Fibroblast of lung (primary cell): ENCODE measurements at regions not wholly inside any gene's neighbourhood (a gene's known extent, or its start where the extent isn't known, plus 50 kb on each side); places are given as distances from the start of the nearest gene placed in this dataset.

ENCODE experiments used
- DNase-seq, 2 donors: peaks; one replicate each; pipeline versions ENCODE4 v3.0.0 to v3.0.0-alpha.2; 2010; ENCODE audit warnings: low read depth in 2 of 2
- H2AFZ ChIP-seq: 2 replicates; pipeline ENCODE4 v1.5.1; 2012; ENCODE audit warnings: low read length, control low read depth, inconsistent platforms
- H3K27ac ChIP-seq: 2 replicates; pipeline ENCODE4 v1.5.1; 2011; ENCODE audit warnings: low read length, control low read depth; ENCODE audit not compliant: insufficient read depth
- H3K27me3 ChIP-seq: 2 replicates; pipeline ENCODE4 v1.5.1; 2011; ENCODE audit warnings: mild to moderate bottlenecking, low read length; ENCODE audit not compliant: control insufficient read depth, insufficient read depth
- H3K36me3 ChIP-seq: 2 replicates; pipeline ENCODE4 v1.5.1; 2011; ENCODE audit warnings: low read length; ENCODE audit not compliant: control insufficient read depth, insufficient read depth
- H3K4me1 ChIP-seq: 2 replicates; pipeline ENCODE4 v1.5.1; 2011; ENCODE audit warnings: low read length; ENCODE audit not compliant: control insufficient read depth, insufficient read depth; ENCODE audit errors: extremely low read depth
- H3K4me2 ChIP-seq: 2 replicates; pipeline ENCODE4 v1.5.1; 2011; ENCODE audit warnings: low read length, control low read depth; ENCODE audit not compliant: insufficient read depth; ENCODE audit errors: extremely low read depth
- H3K4me3 ChIP-seq, 4 experiments: fragments of 200-600 bp in 1 of 4; sonication (generic) in 1 of 4; replicated peaks in 1 of 4; 2 replicates each; pipeline ENCODE4 v1.5.1; 2011 to 2016; ENCODE audit warnings: low read length in 4 of 4, low read depth in 3 of 4, mild to moderate bottlenecking in 3 of 4, control low read depth in 2 of 4, inconsistent platforms in 1 of 4, mixed read lengths in 1 of 4; ENCODE audit not compliant: insufficient read depth in 1 of 4; ENCODE audit errors: control extremely low read depth in 1 of 4
- H3K79me2 ChIP-seq: 2 replicates; pipeline ENCODE4 v1.5.1; 2012; ENCODE audit warnings: mild to moderate bottlenecking, low read length, inconsistent platforms; ENCODE audit not compliant: control insufficient read depth, insufficient read depth
- H3K9ac ChIP-seq: 2 replicates; pipeline ENCODE4 v1.5.1; 2011; ENCODE audit warnings: mild to moderate bottlenecking, low read length, control low read depth; ENCODE audit not compliant: insufficient read depth
- H3K9me3 ChIP-seq: 2 replicates; pipeline ENCODE4 v1.5.1; 2012; ENCODE audit warnings: low read depth, low read length; ENCODE audit not compliant: control insufficient read depth, insufficient read depth
- H4K20me1 ChIP-seq: 2 replicates; pipeline ENCODE4 v1.5.1; 2011; ENCODE audit warnings: low read length; ENCODE audit not compliant: control insufficient read depth, insufficient read depth; ENCODE audit errors: extremely low read depth
- CTCF ChIP-seq, 2 donors: IDR thresholded peaks in 1 of 2; conservative IDR thresholded peaks in 1 of 2; 1 replicate in 1 of 2; 2 replicates in 1 of 2; pipeline ENCODE4 v1.5.1; 2011 to 2012; ENCODE audit warnings: low read length in 2 of 2, control low read depth in 1 of 2, inconsistent platforms in 1 of 2, low read depth in 1 of 2, mild to moderate bottlenecking in 1 of 2
- EZH2 ChIP-seq: IDR thresholded peaks from 2 replicates; pipeline ENCODE4 v1.5.1; 2012; ENCODE audit warnings: low read length, control low read depth, mild to moderate bottlenecking; ENCODE audit errors: missing control alignments

- Histone ChIP-seq H3K4me3 (no peak overlapping the region), H2AFZ (no peak overlapping the region), H4K20me1 (no peaks in the 10 kb centered on the region), H3K27ac (no peak overlapping the region), H3K9ac (no peak overlapping the region), H3K4me2 (no peak overlapping the region), H3K79me2 (no peaks in the 10 kb centered on the region), H3K27me3 (no peaks in the 10 kb centered on the region), H3K36me3 (no peaks in the 10 kb centered on the region), H3K9me3 (no peaks in the 10 kb centered on the region), H3K4me1 (peaks cover 36% of the 10 kb centered on the region)
- DNase-seq: no peak
- TF ChIP-seq CTCF (conservative IDR thresholded peaks at IDR 0.05 in 1 of 2, IDR thresholded peaks at IDR 0.05 in 1 of 2; ENCODE audit: low read depth in 1 of 2, low read length in 2 of 2) (no peak), EZH2 (no peak)
These were observed 162.2 kb upstream of the ITGB1 start for GRCh38 chr10:33120275-33120674.

GRCh38 chr10:33117816-33118215 is 159.8 kb upstream of the ITGB1 start:
- H3K27me3 ChIP-seq: no peaks in the 10 kb centered on the region

GRCh38 chr10:33117230-33117629 is 159.2 kb upstream of the ITGB1 start:
- Histone ChIP-seq H3K4me3 (no peak overlapping the region), H2AFZ (no peak overlapping the region), H4K20me1 (no peaks in the 10 kb centered on the region), H3K27ac (peak overlapping the region; percentile 26), H3K4me1 (peaks cover 46% of the 10 kb centered on the region), H3K36me3 (no peaks in the 10 kb centered on the region), H3K79me2 (no peaks in the 10 kb centered on the region), H3K9me3 (no peaks in the 10 kb centered on the region), H3K27me3 (no peaks in the 10 kb centered on the region), H3K4me2 (peak overlapping the region; percentile 36), H3K9ac (no peak overlapping the region)
- no peak for TF ChIP-seq CTCF (conservative IDR thresholded peaks at IDR 0.05 in 1 of 2, IDR thresholded peaks at IDR 0.05 in 1 of 2; ENCODE audit: low read depth in 1 of 2, low read length in 2 of 2)
- TF ChIP-seq EZH2: no peak
- peak in 1 of 2 donors; percentile 43 for DNase-seq

More at GRCh38 chr10:33117816-33118215, 159.8 kb upstream of the ITGB1 start:
- Histone ChIP-seq H3K79me2 (no peaks in the 10 kb centered on the region), H3K4me1 (peaks cover 47% of the 10 kb centered on the region), H3K36me3 (no peaks in the 10 kb centered on the region), H3K9ac (no peak overlapping the region), H3K9me3 (no peaks in the 10 kb centered on the region), H3K27ac (peak overlapping the region; percentile 26), H3K4me2 (no peak overlapping the region), H3K4me3 (no peak overlapping the region), H4K20me1 (no peaks in the 10 kb centered on the region), H2AFZ (no peak overlapping the region)
- no peak for TF ChIP-seq EZH2
- no peak for TF ChIP-seq CTCF (conservative IDR thresholded peaks at IDR 0.05 in 1 of 2, IDR thresholded peaks at IDR 0.05 in 1 of 2; ENCODE audit: low read depth in 1 of 2, low read length in 2 of 2)
- no peak for DNase-seq
